Stimulated activated CD4-positive, alpha-beta T cell treated with anti-CD3 and anti-CD28 coated beads, TNF-alpha, amount 100 ng/mL, for 24 hours (primary cell): ENCODE measurements at regions not wholly inside any gene's neighbourhood (a gene's known extent, or its start where the extent isn't known, plus 50 kb on each side); places are given as distances from the start of the nearest gene placed in this dataset.

Source experiments
- DNase-seq, 3 experiments: peaks; one replicate each; pipeline ENCODE4 v3.0.0-alpha.2; 2020; ENCODE audit warnings: low read depth in 3 of 3

GRCh38 chr18:76255070-76255683, 239.9 kb downstream of the ZNF516 start:
- DNase-seq: no peak

GRCh38 chr18:76252880-76253279, 242.2 kb downstream of the ZNF516 start:
- DNase-seq: no peak

GRCh38 chr18:76252139-76252538, 242.9 kb downstream of the ZNF516 start:
- DNase-seq: no peak

GRCh38 chr18:76251691-76252090, 243.4 kb downstream of the ZNF516 start:
- no peak for DNase-seq

GRCh38 chr18:76246590-76246989, 248.5 kb downstream of the ZNF516 start:
- DNase-seq: no peak

- DNase-seq: no peak
These were observed 260.4 kb downstream of the ZNF516 start for GRCh38 chr18:76234676-76235060.

- no peak for DNase-seq
These were observed 261.0 kb downstream of the ZNF516 start for GRCh38 chr18:76233876-76234675.

- no peak for DNase-seq
These were observed 261.6 kb downstream of the ZNF516 start for GRCh38 chr18:76233406-76233805.

- no peak for DNase-seq
These were observed 262.3 kb downstream of the ZNF516 start for GRCh38 chr18:76232779-76233178.

- DNase-seq: no peak
These were observed 263.0 kb downstream of the ZNF516 start for GRCh38 chr18:76232010-76232409.

- DNase-seq: no peak
These were observed 263.6 kb downstream of the ZNF516 start for GRCh38 chr18:76231402-76231801.

- no peak for DNase-seq
These were observed 264.3 kb downstream of the ZNF516 start for GRCh38 chr18:76230791-76231190.

GRCh38 chr18:76228716-76229115, 266.3 kb downstream of the ZNF516 start:
- DNase-seq: no peak

- no peak for DNase-seq
These were observed 267.3 kb downstream of the ZNF516 start for GRCh38 chr18:76227759-76228158.

- no peak for DNase-seq
These were observed 271.6 kb downstream of the ZNF516 start for GRCh38 chr18:76223403-76223802.

GRCh38 chr18:76219023-76219422, 276.0 kb downstream of the ZNF516 start:
- DNase-seq: no peak

GRCh38 chr18:76216096-76216495, 278.9 kb downstream of the ZNF516 start:
- DNase-seq: no peak

GRCh38 chr18:76213991-76214390, 281.1 kb downstream of the ZNF516 start:
- DNase-seq: no peak

- no peak for DNase-seq
These were observed 282.1 kb downstream of the ZNF516 start for GRCh38 chr18:76212960-76213359.

GRCh38 chr18:76209597-76209996, 285.4 kb downstream of the ZNF516 start:
- DNase-seq: no peak

- DNase-seq: no peak
These were observed 286.2 kb downstream of the ZNF516 start for GRCh38 chr18:76208678-76209306.

- DNase-seq: no peak
These were observed 289.1 kb downstream of the ZNF516 start for GRCh38 chr18:76205906-76206305.

GRCh38 chr18:76203552-76203951, 291.5 kb downstream of the ZNF516 start:
- no peak for DNase-seq
